ENCODE measurements at regions not wholly inside any gene's neighbourhood (a gene's known extent, or its start where the extent isn't known, plus 50 kb on each side); places are given as distances from the start of the nearest gene placed in this dataset.

GRCh38 chr4:104589264-104589868 lies 94.7 kb upstream of the CXXC4 start:
- Histone ChIP-seq H3K27ac (no peak overlapping the region), H3K36me3 (replicated peaks) (no peaks in the 10 kb centered on the region), H3K4me3 (ENCODE audit: low read depth, low read length) (no peak overlapping the region), H3K27me3 (replicated peaks) (no peaks in the 10 kb centered on the region)
- no peak for DNase-seq
- in situ Hi-C loops (cut with HindIII; ENCODE audit: low pct_ligation_motif_present, low sequenced_read_pairs): no loop called here
- TF ChIP-seq CTCF (IDR thresholded peaks at IDR 0.05; ENCODE audit: low read depth, low read length, missing control alignments): no peak

GRCh38 chr4:104591510-104591911 lies 96.8 kb upstream of the CXXC4 start:
- no peak for TF ChIP-seq CTCF (IDR thresholded peaks at IDR 0.05; ENCODE audit: low read depth, low read length, missing control alignments)
- Histone ChIP-seq H3K4me3 (ENCODE audit: low read depth, low read length) (no peak overlapping the region), H3K27me3 (replicated peaks) (no peaks in the 10 kb centered on the region), H3K36me3 (replicated peaks) (no peaks in the 10 kb centered on the region), H3K27ac (no peak overlapping the region)
- no peak for DNase-seq
- in situ Hi-C loops (cut with HindIII; ENCODE audit: low pct_ligation_motif_present, low sequenced_read_pairs): no loop called here

GRCh38 chr4:104592183-104592582 lies 97.5 kb upstream of the CXXC4 start:
- TF ChIP-seq CTCF (IDR thresholded peaks at IDR 0.05; ENCODE audit: low read depth, low read length, missing control alignments): no peak
- Histone ChIP-seq H3K36me3 (replicated peaks) (no peaks in the 10 kb centered on the region), H3K27me3 (replicated peaks) (no peaks in the 10 kb centered on the region), H3K4me3 (ENCODE audit: low read depth, low read length) (no peak overlapping the region), H3K27ac (no peak overlapping the region)
- in situ Hi-C loops (cut with HindIII; ENCODE audit: low pct_ligation_motif_present, low sequenced_read_pairs): no loop called here
- DNase-seq: no peak

GRCh38 chr4:104593019-104593418 lies 98.3 kb upstream of the CXXC4 start:
- no peak for DNase-seq

GRCh38 chr4:104596189-104596588 lies 101.5 kb upstream of the CXXC4 start:
- no peak for TF ChIP-seq CTCF (IDR thresholded peaks at IDR 0.05; ENCODE audit: low read depth, low read length, missing control alignments)
- in situ Hi-C loops (cut with HindIII; ENCODE audit: low pct_ligation_motif_present, low sequenced_read_pairs): no loop called here
- H3K27ac ChIP-seq: no peak overlapping the region
- no peaks in the 10 kb centered on the region for H3K27me3 ChIP-seq (replicated peaks)
- H3K4me3 ChIP-seq (ENCODE audit: low read depth, low read length): no peak overlapping the region
- DNase-seq: no peak
- H3K36me3 ChIP-seq (replicated peaks): no peaks in the 10 kb centered on the region

More at GRCh38 chr4:104593019-104593418, 98.3 kb upstream of the CXXC4 start:
- Histone ChIP-seq H3K4me3 (ENCODE audit: low read depth, low read length) (peak overlapping the region; percentile 2), H3K27me3 (replicated peaks) (no peaks in the 10 kb centered on the region), H3K27ac (no peak overlapping the region), H3K36me3 (replicated peaks) (no peaks in the 10 kb centered on the region)
- in situ Hi-C loops (cut with HindIII; ENCODE audit: low pct_ligation_motif_present, low sequenced_read_pairs): no loop called here
- no peak for TF ChIP-seq CTCF (IDR thresholded peaks at IDR 0.05; ENCODE audit: low read depth, low read length, missing control alignments)

GRCh38 chr4:104615496-104615895 lies 120.8 kb upstream of the CXXC4 start:
- no peaks in the 10 kb centered on the region for H3K36me3 ChIP-seq (replicated peaks)
- H3K27me3 ChIP-seq (replicated peaks): no peaks in the 10 kb centered on the region
- H3K27ac ChIP-seq: no peak overlapping the region
- in situ Hi-C loops (cut with HindIII; ENCODE audit: low pct_ligation_motif_present, low sequenced_read_pairs): no loop called here
- TF ChIP-seq CTCF (IDR thresholded peaks at IDR 0.05; ENCODE audit: low read depth, low read length, missing control alignments): no peak
- no peak overlapping the region for H3K4me3 ChIP-seq (ENCODE audit: low read depth, low read length)
- DNase-seq: no peak

Measured in brain microvascular endothelial cell (primary cell).